SJCRH30 (cell line): ENCODE measurements at regions not wholly inside any gene's neighbourhood (a gene's known extent, or its start where the extent isn't known, plus 50 kb on each side); places are given as distances from the start of the nearest gene placed in this dataset.

Experiments
- DNase-seq, 2 experiments: peaks; one replicate each; pipeline ENCODE4 v3.0.0-alpha.2; 2015 to 2020
- H3K27ac ChIP-seq: fragments of 250-450 bp; sonication (Bioruptor Pico); 2 replicates; pipeline ENCODE4 v1.5.1; 2020; ENCODE audit warnings: mild to moderate bottlenecking, moderate library complexity
- H3K27me3 ChIP-seq: fragments of 250-450 bp; sonication (Bioruptor Pico); 2 replicates; pipeline ENCODE4 v1.5.1; 2020; ENCODE audit warnings: mild to moderate bottlenecking, moderate library complexity
- H3K36me3 ChIP-seq: fragments of 250-450 bp; sonication (Bioruptor Pico); 2 replicates; pipeline ENCODE4 v1.5.1; 2020; ENCODE audit warnings: mild to moderate bottlenecking, moderate library complexity
- H3K4me1 ChIP-seq: fragments of 250-450 bp; sonication (Bioruptor Pico); 2 replicates; pipeline ENCODE4 v1.5.1; 2020; ENCODE audit warnings: mild to moderate bottlenecking, moderate library complexity
- H3K4me3 ChIP-seq: fragments of 250-450 bp; sonication (Bioruptor Pico); 2 replicates; pipeline ENCODE4 v1.5.1; 2020; ENCODE audit warnings: mild to moderate bottlenecking, moderate library complexity
- H3K9me3 ChIP-seq: fragments of 250-450 bp; sonication (Bioruptor Pico); replicated peaks from 2 replicates; pipeline ENCODE4 v1.5.1; 2020; ENCODE audit warnings: mild to moderate bottlenecking, moderate library complexity

DNA sequence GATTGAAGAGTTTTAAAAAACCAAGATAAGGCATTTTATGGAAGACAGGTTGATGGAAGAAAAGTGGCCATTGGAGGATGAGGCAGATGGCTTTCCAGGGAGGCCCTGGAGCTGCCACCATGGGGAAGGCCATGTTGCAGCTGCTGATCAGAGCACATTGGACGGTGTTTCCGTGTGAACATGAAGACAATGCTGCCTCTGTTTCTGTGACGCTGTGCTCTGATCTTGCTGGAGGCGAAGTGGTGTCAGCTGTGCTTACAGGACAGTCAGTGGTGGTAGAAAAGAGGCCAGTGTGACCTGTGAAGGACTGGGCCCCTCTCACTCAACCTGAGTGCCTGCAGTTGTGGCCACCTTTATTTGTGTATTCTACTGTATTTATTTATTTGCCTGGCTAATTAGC is 132.9 kb downstream of the FAM204A start:
- peak; percentile 92 to 97 for DNase-seq
- no peaks in the 10 kb centered on the region for H3K36me3 ChIP-seq
- H3K9me3 ChIP-seq = no peaks in the 10 kb centered on the region
- no peak overlapping the region for H3K4me3 ChIP-seq
- peak overlapping the region; percentile 56 for H3K27ac ChIP-seq
- H3K4me1 ChIP-seq = peaks cover 28% of the 10 kb centered on the region
- H3K27me3 ChIP-seq = no peaks in the 10 kb centered on the region

DNA sequence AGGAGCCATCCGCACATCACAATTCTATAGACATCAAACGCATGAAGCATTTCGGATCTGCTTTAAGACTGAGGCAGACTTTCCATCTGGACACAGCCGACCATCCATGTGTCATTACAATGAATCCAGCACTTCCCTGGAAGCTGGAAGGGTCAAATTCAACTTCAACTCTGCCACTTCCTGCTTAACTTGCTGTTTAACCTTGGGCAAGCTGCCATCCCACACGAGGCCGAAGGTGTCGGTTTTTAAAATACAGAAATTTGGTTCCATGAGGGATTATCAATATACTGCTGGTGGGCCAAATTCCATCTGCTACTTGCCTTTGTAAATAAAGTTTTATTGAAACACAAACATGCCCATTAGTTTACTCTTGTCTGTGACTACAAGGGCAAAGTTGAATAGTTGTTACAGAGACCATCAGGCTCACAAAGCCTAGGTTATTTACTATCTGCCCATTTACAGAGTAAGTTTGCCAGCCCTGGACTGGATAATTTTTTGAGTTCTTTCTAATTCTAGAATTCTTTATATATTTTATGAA is 134.6 kb downstream of the FAM204A start:
- Histone ChIP-seq H3K4me3 (no peak overlapping the region), H3K9me3 (no peaks in the 10 kb centered on the region), H3K36me3 (no peaks in the 10 kb centered on the region), H3K4me1 (peaks cover 17% of the 10 kb centered on the region), H3K27ac (no peak overlapping the region), H3K27me3 (no peaks in the 10 kb centered on the region)
- DNase-seq = no peak

- no peaks in the 10 kb centered on the region for H3K9me3 ChIP-seq
- no peak for DNase-seq
- no peaks in the 10 kb centered on the region for H3K27me3 ChIP-seq
- peaks cover 9% of the 10 kb centered on the region for H3K4me1 ChIP-seq
- H3K36me3 ChIP-seq = no peaks in the 10 kb centered on the region
- no peak overlapping the region for H3K4me3 ChIP-seq
- no peak overlapping the region for H3K27ac ChIP-seq
These were observed 137.7 kb downstream of the FAM204A start for GRCh38 chr10:118204292-118204943.

DNA sequence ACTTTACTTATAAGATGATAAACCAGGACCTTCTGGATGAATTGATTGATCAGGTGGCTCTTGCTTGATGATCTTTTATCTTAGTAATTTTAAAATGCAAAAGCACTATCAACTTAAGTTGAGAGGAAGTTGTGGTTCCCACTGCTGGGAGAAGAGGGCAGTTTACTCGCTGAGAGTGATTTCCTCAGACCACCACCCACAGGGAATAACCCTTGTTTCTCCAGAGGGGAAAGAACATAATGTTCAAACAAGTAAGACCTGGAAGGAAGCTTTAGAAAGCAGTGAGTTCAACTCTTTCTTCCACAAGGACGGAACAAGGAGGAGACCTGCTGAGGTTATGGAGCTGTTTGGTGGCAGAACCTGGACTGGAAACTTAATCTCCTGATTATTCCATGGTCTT is 138.7 kb downstream of the FAM204A start:
- Histone ChIP-seq H3K27me3 (no peaks in the 10 kb centered on the region), H3K4me1 (peaks cover 2% of the 10 kb centered on the region), H3K27ac (no peak overlapping the region), H3K4me3 (no peak overlapping the region), H3K9me3 (no peaks in the 10 kb centered on the region), H3K36me3 (no peaks in the 10 kb centered on the region)
- no peak for DNase-seq

DNA sequence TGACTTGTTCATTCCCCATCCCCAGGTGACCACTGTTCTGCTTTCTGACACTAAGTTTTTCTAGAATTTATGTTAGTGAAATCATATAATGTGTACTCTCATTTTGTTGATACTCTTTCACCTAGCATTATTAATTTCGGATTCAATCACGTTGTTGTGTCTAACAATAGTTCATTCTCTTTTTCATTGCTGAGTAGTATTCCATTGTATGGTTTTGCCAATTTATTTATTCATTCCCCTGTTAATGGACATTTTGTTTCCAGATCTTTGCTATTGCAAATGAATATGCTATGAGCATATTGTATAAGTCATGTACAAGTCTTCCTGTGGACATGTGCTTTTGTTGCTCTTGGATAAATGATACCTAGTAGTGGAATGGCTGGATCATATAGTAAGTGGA is 146.4 kb downstream of the FAM204A start:
- H3K27ac ChIP-seq = no peak overlapping the region
- no peaks in the 10 kb centered on the region for H3K9me3 ChIP-seq
- no peaks in the 10 kb centered on the region for H3K4me1 ChIP-seq
- H3K4me3 ChIP-seq = no peak overlapping the region
- no peak for DNase-seq
- no peaks in the 10 kb centered on the region for H3K27me3 ChIP-seq
- no peaks in the 10 kb centered on the region for H3K36me3 ChIP-seq

GRCh38 chr10:118193642-118194041 is 146.9 kb upstream of the RAB11FIP2 start:
- no peak for DNase-seq
- H3K27me3 ChIP-seq = no peaks in the 10 kb centered on the region
- H3K36me3 ChIP-seq = no peaks in the 10 kb centered on the region
- no peak overlapping the region for H3K4me3 ChIP-seq
- no peaks in the 10 kb centered on the region for H3K4me1 ChIP-seq
- H3K27ac ChIP-seq = no peak overlapping the region
- H3K9me3 ChIP-seq = no peaks in the 10 kb centered on the region

DNA sequence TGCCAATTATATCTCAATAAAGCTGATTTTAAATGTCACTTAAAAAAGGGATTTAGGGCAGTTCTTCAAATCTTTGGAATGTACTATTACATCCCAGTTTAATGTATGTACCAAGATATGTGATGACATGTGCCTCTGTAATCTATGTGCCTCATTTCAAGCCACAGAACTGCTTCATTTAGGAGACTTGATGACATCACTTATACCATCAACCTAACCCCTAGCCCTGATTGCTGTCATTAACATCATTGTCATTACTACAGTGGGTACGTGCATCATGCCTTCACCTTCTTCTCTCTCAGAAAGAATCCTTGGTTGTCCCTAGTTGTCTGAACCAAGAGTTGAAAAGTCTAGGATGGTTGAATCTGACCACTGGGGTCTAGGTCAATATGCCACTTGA is 134.3 kb upstream of the RAB11FIP2 start:
- no peak for DNase-seq
- Histone ChIP-seq H3K27ac (no peak overlapping the region), H3K9me3 (no peaks in the 10 kb centered on the region), H3K27me3 (no peaks in the 10 kb centered on the region), H3K4me1 (no peaks in the 10 kb centered on the region), H3K36me3 (no peaks in the 10 kb centered on the region), H3K4me3 (no peak overlapping the region)

GRCh38 chr10:118175148-118175547 is 128.4 kb upstream of the RAB11FIP2 start:
- no peak for DNase-seq
- H3K4me3 ChIP-seq = no peak overlapping the region
- no peaks in the 10 kb centered on the region for H3K36me3 ChIP-seq
- H3K4me1 ChIP-seq = no peaks in the 10 kb centered on the region
- H3K9me3 ChIP-seq = no peaks in the 10 kb centered on the region
- no peaks in the 10 kb centered on the region for H3K27me3 ChIP-seq
- no peak overlapping the region for H3K27ac ChIP-seq

DNA sequence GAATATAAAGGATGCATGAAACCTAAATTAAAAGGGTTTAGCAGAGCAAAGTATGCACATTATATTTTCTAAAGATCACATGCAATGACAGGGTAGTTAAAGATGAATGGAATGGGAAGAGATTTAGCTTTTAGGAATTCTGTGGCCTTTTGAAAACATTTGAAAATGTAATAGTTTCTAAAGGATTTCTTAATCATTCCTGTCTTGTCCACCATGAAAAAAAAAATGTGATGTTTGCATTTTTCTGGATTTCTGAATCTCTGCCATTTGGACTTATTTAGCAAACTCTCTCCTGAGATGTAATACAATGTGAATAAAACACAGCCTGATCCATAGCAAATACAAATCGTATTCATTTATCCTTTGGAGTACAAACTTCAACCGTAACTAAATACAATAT is 126.6 kb upstream of the RAB11FIP2 start:
- no peak overlapping the region for H3K27ac ChIP-seq
- H3K27me3 ChIP-seq = no peaks in the 10 kb centered on the region
- H3K4me1 ChIP-seq = no peaks in the 10 kb centered on the region
- H3K36me3 ChIP-seq = no peaks in the 10 kb centered on the region
- no peak overlapping the region for H3K4me3 ChIP-seq
- no peak for DNase-seq
- H3K9me3 ChIP-seq = no peaks in the 10 kb centered on the region

GRCh38 chr10:118171861-118172260 is 125.1 kb upstream of the RAB11FIP2 start:
- Histone ChIP-seq H3K4me3 (no peak overlapping the region), H3K4me1 (no peaks in the 10 kb centered on the region), H3K9me3 (no peaks in the 10 kb centered on the region), H3K27me3 (no peaks in the 10 kb centered on the region), H3K36me3 (no peaks in the 10 kb centered on the region), H3K27ac (no peak overlapping the region)
- DNase-seq = no peak

DNA sequence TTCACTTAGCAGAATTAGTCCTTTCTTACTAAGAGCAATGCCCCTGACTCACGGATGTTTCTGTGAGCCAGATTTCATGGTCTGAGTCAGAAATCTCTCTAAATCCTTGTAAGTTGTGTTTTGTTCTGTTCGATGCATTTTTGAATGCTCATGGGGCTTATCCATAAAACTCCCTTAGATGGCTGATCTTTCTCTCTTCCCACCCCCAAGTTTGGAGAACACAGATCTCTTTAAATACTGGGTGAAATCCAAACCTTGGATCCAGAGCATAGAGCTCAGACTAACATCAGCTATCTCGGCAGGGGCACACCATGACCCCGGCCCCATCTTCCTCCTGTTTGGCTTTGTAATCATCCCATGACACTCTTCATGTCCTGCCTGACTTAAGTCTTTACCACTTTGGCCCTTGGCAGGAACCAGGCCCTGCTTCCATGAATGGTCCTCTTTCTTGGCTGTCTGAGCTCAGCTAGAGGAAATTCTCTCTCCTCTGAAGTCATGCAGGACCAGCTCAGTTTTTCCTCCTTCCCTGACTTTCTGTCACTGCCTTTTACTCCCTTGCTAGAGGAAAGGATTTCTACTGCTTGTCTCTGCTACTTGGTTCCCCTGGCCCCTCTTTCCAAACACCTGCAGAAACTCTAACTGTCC is 120.4 kb upstream of the RAB11FIP2 start:
- no peak overlapping the region for H3K4me3 ChIP-seq
- H3K9me3 ChIP-seq = no peaks in the 10 kb centered on the region
- peak in 1 of 2 experiments; percentile 13 for DNase-seq
- H3K36me3 ChIP-seq = no peaks in the 10 kb centered on the region
- H3K4me1 ChIP-seq = peaks cover 5% of the 10 kb centered on the region; the same call in 1 of the 2 replicates
- H3K27ac ChIP-seq = peak overlapping the region; percentile 7; the same call in 1 of the 2 replicates
- H3K27me3 ChIP-seq = no peaks in the 10 kb centered on the region

DNA sequence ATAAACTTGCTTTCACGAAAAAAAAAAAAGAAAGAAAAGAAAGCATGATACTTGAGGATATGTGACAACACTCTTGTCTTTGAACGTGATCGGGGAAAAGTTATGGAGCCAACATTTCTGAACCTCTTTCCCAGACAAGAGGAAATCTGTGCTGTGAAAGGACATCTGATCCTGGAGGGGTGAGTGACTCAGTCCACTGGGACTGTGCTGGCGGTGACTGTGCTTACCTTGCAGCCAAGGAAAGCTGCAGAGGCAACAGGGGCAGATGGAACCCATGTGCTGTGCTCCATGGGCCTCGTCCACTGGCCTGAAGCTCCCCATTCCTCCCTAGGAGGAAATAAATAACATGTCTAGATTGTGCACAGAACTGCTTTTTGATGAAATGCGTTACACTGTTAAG is 116.5 kb upstream of the RAB11FIP2 start:
- Histone ChIP-seq H3K27me3 (no peaks in the 10 kb centered on the region), H3K27ac (no peak overlapping the region), H3K4me3 (no peak overlapping the region), H3K36me3 (no peaks in the 10 kb centered on the region), H3K9me3 (no peaks in the 10 kb centered on the region; the same call in 1 of the 2 replicates), H3K4me1 (peaks cover 5% of the 10 kb centered on the region; the same call in 1 of the 2 replicates)
- DNase-seq = peak in 1 of 2 experiments; percentile 26

GRCh38 chr10:118161461-118162246 is 114.9 kb upstream of the RAB11FIP2 start:
- Histone ChIP-seq H3K9me3 (no peaks in the 10 kb centered on the region; the same call in 1 of the 2 replicates), H3K27me3 (no peaks in the 10 kb centered on the region), H3K4me1 (peaks cover 4% of the 10 kb centered on the region; the same call in 1 of the 2 replicates), H3K27ac (no peak overlapping the region), H3K4me3 (no peak overlapping the region), H3K36me3 (no peaks in the 10 kb centered on the region)
- no peak for DNase-seq

DNA sequence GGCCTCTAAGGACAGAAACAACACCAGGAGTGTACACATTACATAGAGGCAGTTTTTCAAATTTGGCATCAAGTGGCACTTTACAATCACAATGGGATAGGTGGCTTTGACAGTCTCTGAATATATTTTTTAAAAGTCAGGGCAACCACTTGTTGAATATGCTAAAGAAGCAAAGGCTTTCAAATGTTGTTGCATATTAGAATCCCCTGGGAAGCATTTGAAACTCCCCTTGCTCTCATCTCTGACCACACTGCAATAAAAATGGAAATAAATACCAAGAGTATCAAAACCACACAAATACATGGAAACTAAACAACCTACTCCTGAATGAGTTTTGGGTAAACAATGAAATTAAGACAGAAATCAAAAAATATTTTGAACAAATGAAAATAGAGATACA is 106.5 kb upstream of the RAB11FIP2 start:
- H3K27me3 ChIP-seq = no peaks in the 10 kb centered on the region; the same call in 1 of the 2 replicates
- H3K9me3 ChIP-seq = no peaks in the 10 kb centered on the region
- peaks cover 3% of the 10 kb centered on the region; the same call in 1 of the 2 replicates for H3K4me1 ChIP-seq
- DNase-seq = no peak
- H3K4me3 ChIP-seq = no peak overlapping the region
- H3K27ac ChIP-seq = no peak overlapping the region
- H3K36me3 ChIP-seq = no peaks in the 10 kb centered on the region

- no peak overlapping the region for H3K27ac ChIP-seq
- H3K27me3 ChIP-seq = no peaks in the 10 kb centered on the region; the same call in 1 of the 2 replicates
- H3K36me3 ChIP-seq = no peaks in the 10 kb centered on the region
- H3K9me3 ChIP-seq = no peaks in the 10 kb centered on the region
- H3K4me1 ChIP-seq = peaks cover 3% of the 10 kb centered on the region; the same call in 1 of the 2 replicates
- no peak for DNase-seq
- H3K4me3 ChIP-seq = no peak overlapping the region
These were observed 104.7 kb upstream of the RAB11FIP2 start for GRCh38 chr10:118151461-118151860.
